Activated T-cell treated with anti-CD3 and anti-CD28 coated beads for 24 hours (primary cell): ENCODE measurements at regions not wholly inside any gene's neighbourhood (a gene's known extent, or its start where the extent isn't known, plus 50 kb on each side); places are given as distances from the start of the nearest gene placed in this dataset.

Experiments
- DNase-seq: peaks from one replicate; pipeline ENCODE4 v3.0.0-alpha.2; 2020; ENCODE audit warnings: low read depth

DNA sequence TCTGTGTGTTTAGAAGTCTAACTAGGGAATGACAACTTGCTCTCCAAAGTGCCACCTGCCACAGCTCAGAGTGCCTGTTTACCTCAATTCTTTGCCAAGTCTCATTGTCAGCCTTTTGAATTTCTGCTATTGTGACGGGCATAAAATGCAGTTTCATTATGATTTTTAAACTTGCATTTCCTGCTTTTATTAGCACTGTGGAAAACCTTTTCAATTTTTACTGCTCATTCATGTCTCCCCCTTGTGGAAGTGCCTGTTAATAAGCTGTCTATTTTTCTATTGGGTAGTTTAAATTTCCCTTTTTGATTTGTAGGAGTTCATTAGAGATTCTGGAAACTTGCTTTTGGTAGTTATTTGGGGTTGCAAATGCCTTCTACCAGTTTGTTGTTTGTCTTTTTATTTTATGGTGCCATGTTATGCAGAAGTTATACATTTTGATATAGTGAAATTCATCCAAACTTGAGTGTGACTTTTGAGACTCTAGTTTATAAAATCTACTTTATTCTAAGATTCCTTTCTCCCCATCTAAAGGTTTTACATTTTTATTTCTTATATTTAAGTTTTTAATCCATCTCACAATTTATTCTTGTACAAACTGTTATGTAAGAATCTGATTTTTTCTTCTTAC is 53.9 kb upstream of the FRMD4B start:
- no peak for DNase-seq

GRCh38 chr3:69438476-69438875 is 52.6 kb upstream of the FRMD4B start:
- DNase-seq = no peak

GRCh38 chr3:69435274-69436265 is 49.7 kb upstream of the FRMD4B start:
- no peak for DNase-seq
